DND-41 (cell line): ENCODE measurements at regions not wholly inside any gene's neighbourhood (a gene's known extent, or its start where the extent isn't known, plus 50 kb on each side); places are given as distances from the start of the nearest gene placed in this dataset.

Experiments
- ATAC-seq: fragments of 200-7000 bp; cut with Tn5 transposase; 3 replicates; pipeline ENCODE4 v1.9.1; 2021; ENCODE audit warnings: low read depth; ENCODE audit not compliant: insufficient read depth
- DNase-seq: peaks from one replicate; pipeline ENCODE4 v3.0.0-alpha.2; 2020
- H2AFZ ChIP-seq: 2 replicates; pipeline ENCODE4 v1.6.0; 2012; ENCODE audit warnings: low read depth, low read length
- H3K27ac ChIP-seq: 2 replicates; pipeline ENCODE4 v1.5.1; 2012; ENCODE audit warnings: low read length, inconsistent platforms
- H3K27me3 ChIP-seq: fragments of 200-600 bp; sonication (generic); 2 replicates; pipeline ENCODE4 v1.6.0; 2012; ENCODE audit warnings: low read length, mild to moderate bottlenecking, inconsistent platforms; ENCODE audit not compliant: insufficient read depth, poor library complexity
- H3K36me3 ChIP-seq: 2 replicates; pipeline ENCODE4 v1.5.1; 2012; ENCODE audit warnings: low read length, inconsistent platforms; ENCODE audit not compliant: insufficient read depth
- H3K4me1 ChIP-seq: 2 replicates; pipeline ENCODE4 v1.5.1; 2012; ENCODE audit warnings: mild to moderate bottlenecking, low read length; ENCODE audit not compliant: insufficient read depth
- H3K4me2 ChIP-seq: 2 replicates; pipeline ENCODE4 v1.6.0; 2012; ENCODE audit warnings: mild to moderate bottlenecking, moderate library complexity, low read length, inconsistent platforms; ENCODE audit not compliant: insufficient read depth
- H3K4me3 ChIP-seq, 2 experiments: fragments of 200-600 bp in 1 of 2; shearing (Covaris generic) in 1 of 2; 2 replicates each; pipeline ENCODE4 v1.5.1; 2012 to 2016; ENCODE audit warnings: inconsistent platforms in 2 of 2, low read length in 2 of 2, mild to moderate bottlenecking in 2 of 2, low read depth in 1 of 2, moderate library complexity in 1 of 2
- H3K79me2 ChIP-seq: 2 replicates; pipeline ENCODE4 v1.6.0; 2012; ENCODE audit warnings: low read length, inconsistent platforms; ENCODE audit not compliant: insufficient read depth
- H3K9ac ChIP-seq: 2 replicates; pipeline ENCODE4 v1.6.0; 2012; ENCODE audit warnings: low read depth, mild to moderate bottlenecking, inconsistent platforms, low read length, moderate library complexity
- H3K9me3 ChIP-seq: 2 replicates; pipeline ENCODE4 v1.5.1; 2012; ENCODE audit warnings: low read length, moderate library complexity, mild to moderate bottlenecking, inconsistent platforms; ENCODE audit not compliant: insufficient read depth, severe bottlenecking
- H4K20me1 ChIP-seq: 2 replicates; pipeline ENCODE4 v1.6.0; 2012; ENCODE audit warnings: low read length; ENCODE audit not compliant: insufficient read depth
- EZH2 ChIP-seq: IDR thresholded peaks from 3 replicates; pipeline ENCODE4 v1.6.1; 2012; ENCODE audit warnings: borderline replicate concordance, low read depth, mild to moderate bottlenecking, moderate library complexity, low read length, inconsistent platforms; ENCODE audit not compliant: severe bottlenecking
- TF ChIP-seq, protein P1 (sequence below): IDR thresholded peaks from 2 replicates; pipeline ENCODE4 v1.5.1; 2012; ENCODE audit warnings: borderline replicate concordance, low read length, moderate library complexity, mild to moderate bottlenecking; ENCODE audit not compliant: poor library complexity, severe bottlenecking; ENCODE audit errors: extremely low read depth

DNA sequence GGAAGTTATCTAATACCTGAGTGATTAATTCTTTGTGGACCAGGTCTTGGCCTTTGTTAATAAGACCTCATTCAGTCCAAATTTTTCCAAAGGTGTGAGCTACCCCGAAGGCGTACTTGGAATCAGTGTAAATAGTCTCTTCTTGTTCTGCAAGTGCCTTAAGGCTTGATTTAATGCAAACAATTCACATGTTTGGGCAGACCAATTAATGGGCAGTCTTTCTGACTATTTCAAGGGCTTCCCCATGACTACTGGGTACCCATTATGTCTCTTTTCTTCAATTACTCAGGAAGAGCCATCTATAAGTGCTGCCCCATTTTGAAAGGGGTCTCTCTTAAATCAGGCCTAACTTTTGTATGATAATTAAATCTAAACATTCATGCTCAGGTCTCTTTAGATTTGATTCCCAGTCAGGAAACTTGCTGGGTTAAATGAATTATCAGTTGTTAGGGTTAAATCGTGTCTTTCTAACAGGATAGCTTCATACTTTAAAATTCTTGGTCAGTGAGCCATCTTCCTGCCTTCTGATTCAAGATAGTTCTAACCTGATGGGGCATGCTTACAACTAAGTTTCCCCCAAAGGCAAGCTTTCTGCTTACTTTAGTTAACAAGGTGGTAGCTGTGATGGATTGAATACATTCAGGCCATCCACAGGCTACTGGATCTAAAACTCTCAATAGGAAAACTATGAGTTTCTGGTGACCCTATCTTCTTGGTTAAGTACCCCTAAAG, 179.6 kb downstream of the CCNG2 start:
- H3K27me3 ChIP-seq = no peaks in the 10 kb centered on the region
- DNase-seq (no peak), ATAC-seq (no peak)
- no peak overlapping the region for H3K4me3 ChIP-seq
- H3K27ac ChIP-seq = no peak overlapping the region
- H2AFZ ChIP-seq = no peak overlapping the region
- no peak overlapping the region for H3K4me2 ChIP-seq
- H3K79me2 ChIP-seq = no peaks in the 10 kb centered on the region
- no peaks in the 10 kb centered on the region for H3K36me3 ChIP-seq
- H3K9ac ChIP-seq = no peak overlapping the region
- H3K4me1 ChIP-seq = no peaks in the 10 kb centered on the region
- peaks cover 16% of the 10 kb centered on the region for H3K9me3 ChIP-seq
- TF ChIP-seq, protein P1, sequence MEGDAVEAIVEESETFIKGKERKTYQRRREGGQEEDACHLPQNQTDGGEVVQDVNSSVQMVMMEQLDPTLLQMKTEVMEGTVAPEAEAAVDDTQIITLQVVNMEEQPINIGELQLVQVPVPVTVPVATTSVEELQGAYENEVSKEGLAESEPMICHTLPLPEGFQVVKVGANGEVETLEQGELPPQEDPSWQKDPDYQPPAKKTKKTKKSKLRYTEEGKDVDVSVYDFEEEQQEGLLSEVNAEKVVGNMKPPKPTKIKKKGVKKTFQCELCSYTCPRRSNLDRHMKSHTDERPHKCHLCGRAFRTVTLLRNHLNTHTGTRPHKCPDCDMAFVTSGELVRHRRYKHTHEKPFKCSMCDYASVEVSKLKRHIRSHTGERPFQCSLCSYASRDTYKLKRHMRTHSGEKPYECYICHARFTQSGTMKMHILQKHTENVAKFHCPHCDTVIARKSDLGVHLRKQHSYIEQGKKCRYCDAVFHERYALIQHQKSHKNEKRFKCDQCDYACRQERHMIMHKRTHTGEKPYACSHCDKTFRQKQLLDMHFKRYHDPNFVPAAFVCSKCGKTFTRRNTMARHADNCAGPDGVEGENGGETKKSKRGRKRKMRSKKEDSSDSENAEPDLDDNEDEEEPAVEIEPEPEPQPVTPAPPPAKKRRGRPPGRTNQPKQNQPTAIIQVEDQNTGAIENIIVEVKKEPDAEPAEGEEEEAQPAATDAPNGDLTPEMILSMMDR = no peak
- no peak for TF ChIP-seq EZH2
- no peaks in the 10 kb centered on the region for H4K20me1 ChIP-seq

GRCh38 chr4:77342170-77342810, 185.3 kb downstream of the CCNG2 start:
- H3K4me2 ChIP-seq = no peak overlapping the region
- no peak for DNase-seq

DNA sequence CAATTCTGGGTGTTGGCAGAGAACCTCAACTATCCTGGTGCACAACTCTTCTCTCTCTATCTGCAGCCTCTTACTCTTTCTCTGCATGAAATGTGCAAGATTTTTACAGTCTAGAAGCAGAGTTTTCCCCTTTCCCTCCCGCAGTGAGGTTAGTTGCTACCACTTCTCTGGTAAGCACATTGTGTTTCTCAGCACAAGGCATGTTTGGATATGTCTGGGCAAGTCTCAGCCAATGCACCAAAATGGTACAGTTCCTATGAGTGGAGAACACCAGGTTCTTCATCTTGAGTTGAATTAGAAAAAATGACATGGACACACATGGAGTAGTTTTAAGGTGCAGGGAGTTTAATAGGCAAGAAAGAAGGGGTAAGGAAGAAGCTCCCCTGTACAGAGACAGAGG, 187.0 kb downstream of the CCNG2 start:
- TF ChIP-seq EZH2 = no peak
- TF ChIP-seq, protein P1 = no peak
- no peaks in the 10 kb centered on the region for H3K36me3 ChIP-seq
- peaks cover 10% of the 10 kb centered on the region for H3K9me3 ChIP-seq
- no peak overlapping the region for H2AFZ ChIP-seq
- no peaks in the 10 kb centered on the region for H3K4me1 ChIP-seq
- H3K27ac ChIP-seq = no peak overlapping the region
- DNase-seq = no peak
- H4K20me1 ChIP-seq = no peaks in the 10 kb centered on the region
- no peaks in the 10 kb centered on the region for H3K27me3 ChIP-seq
- H3K4me3 ChIP-seq = no peak overlapping the region
- no peak overlapping the region for H3K4me2 ChIP-seq
- H3K9ac ChIP-seq = no peak overlapping the region
- no peaks in the 10 kb centered on the region for H3K79me2 ChIP-seq
- no peak for ATAC-seq

More at GRCh38 chr4:77342170-77342810, 185.3 kb downstream of the CCNG2 start:
- TF ChIP-seq EZH2 = no peak
- TF ChIP-seq, protein P1 = no peak
- H3K36me3 ChIP-seq = no peaks in the 10 kb centered on the region
- H3K27me3 ChIP-seq = no peaks in the 10 kb centered on the region
- H4K20me1 ChIP-seq = no peaks in the 10 kb centered on the region
- H3K4me3 ChIP-seq = no peak overlapping the region
- no peak for ATAC-seq
- no peak overlapping the region for H3K27ac ChIP-seq
- peaks cover 10% of the 10 kb centered on the region for H3K9me3 ChIP-seq
- H2AFZ ChIP-seq = no peak overlapping the region
- H3K4me1 ChIP-seq = no peaks in the 10 kb centered on the region
- no peak overlapping the region for H3K9ac ChIP-seq
- no peaks in the 10 kb centered on the region for H3K79me2 ChIP-seq
